ENCODE measurements at regions not wholly inside any gene's neighbourhood (a gene's known extent, or its start where the extent isn't known, plus 50 kb on each side); places are given as distances from the start of the nearest gene placed in this dataset.
"Not testable (repeated sequence)": the region's sequence is repeated elsewhere in the genome, so short reads cannot be mapped to it uniquely, and the experiment has no call there.

GRCh38 chr1:60697204-60697994 is 385.0 kb upstream of the NFIA start:
- no peak for TF ChIP-seq CTCF (IDR thresholded peaks at IDR 0.05; ENCODE audit: partially characterized antibody, unreplicated experiment)
- peaks cover 12% of the 10 kb centered on the region for H3K36me3 Mint-ChIP-seq (ENCODE audit: unreplicated experiment)

GRCh38 chr1:60696512-60696911 is 385.8 kb upstream of the NFIA start:
- TF ChIP-seq CTCF (IDR thresholded peaks at IDR 0.05; ENCODE audit: partially characterized antibody, unreplicated experiment), result no peak
- no peaks in the 10 kb centered on the region for H3K4me1 Mint-ChIP-seq (ENCODE audit: low read depth, unreplicated experiment)
- no peak for DNase-seq

More at GRCh38 chr1:60697204-60697994, 385.0 kb upstream of the NFIA start:
- H3K27me3 Mint-ChIP-seq (ENCODE audit: unreplicated experiment), result peaks cover 2% of the 10 kb centered on the region
- no peak overlapping the region for H3K27ac Mint-ChIP-seq (ENCODE audit: unreplicated experiment)
- no peak for DNase-seq
- no peaks in the 10 kb centered on the region for H3K9me3 Mint-ChIP-seq (ENCODE audit: unreplicated experiment)
- H3K4me1 Mint-ChIP-seq (ENCODE audit: low read depth, unreplicated experiment), result no peaks in the 10 kb centered on the region
- no peak overlapping the region for H3K4me3 Mint-ChIP-seq (ENCODE audit: unreplicated experiment)

GRCh38 chr1:60695716-60696171 is 386.6 kb upstream of the NFIA start:
- Mint-ChIP-seq H3K27ac (ENCODE audit: unreplicated experiment) (no peak overlapping the region), H3K9me3 (ENCODE audit: unreplicated experiment) (no peaks in the 10 kb centered on the region), H3K27me3 (ENCODE audit: unreplicated experiment) (peaks cover 2% of the 10 kb centered on the region), H3K4me1 (ENCODE audit: low read depth, unreplicated experiment) (no peaks in the 10 kb centered on the region), H3K36me3 (ENCODE audit: unreplicated experiment) (peaks cover 9% of the 10 kb centered on the region), H3K4me3 (ENCODE audit: unreplicated experiment) (no peak overlapping the region)
- no peak for DNase-seq
- TF ChIP-seq CTCF (IDR thresholded peaks at IDR 0.05; ENCODE audit: partially characterized antibody, unreplicated experiment), result no peak

More at GRCh38 chr1:60696512-60696911, 385.8 kb upstream of the NFIA start:
- Mint-ChIP-seq H3K9me3 (ENCODE audit: unreplicated experiment) (no peaks in the 10 kb centered on the region), H3K4me3 (ENCODE audit: unreplicated experiment) (no peak overlapping the region), H3K36me3 (ENCODE audit: unreplicated experiment) (peaks cover 9% of the 10 kb centered on the region), H3K27ac (ENCODE audit: unreplicated experiment) (no peak overlapping the region), H3K27me3 (ENCODE audit: unreplicated experiment) (peaks cover 2% of the 10 kb centered on the region)

- Mint-ChIP-seq H3K27ac (ENCODE audit: unreplicated experiment) (no peak overlapping the region), H3K4me1 (ENCODE audit: low read depth, unreplicated experiment) (no peaks in the 10 kb centered on the region), H3K9me3 (ENCODE audit: unreplicated experiment) (no peaks in the 10 kb centered on the region), H3K36me3 (ENCODE audit: unreplicated experiment) (peaks cover 9% of the 10 kb centered on the region), H3K27me3 (ENCODE audit: unreplicated experiment) (peaks cover 2% of the 10 kb centered on the region), H3K4me3 (ENCODE audit: unreplicated experiment) (no peak overlapping the region)
- TF ChIP-seq CTCF (IDR thresholded peaks at IDR 0.05; ENCODE audit: partially characterized antibody, unreplicated experiment), result no peak
- DNase-seq, result no peak
Observed at GRCh38 chr1:60694980-60695379, 387.4 kb upstream of the NFIA start.

GRCh38 chr1:60692031-60692430 is 390.3 kb upstream of the NFIA start:
- Mint-ChIP-seq H3K27me3 (ENCODE audit: unreplicated experiment) (peaks cover 2% of the 10 kb centered on the region), H3K9me3 (ENCODE audit: unreplicated experiment) (no peaks in the 10 kb centered on the region), H3K27ac (ENCODE audit: unreplicated experiment) (no peak overlapping the region), H3K4me1 (ENCODE audit: low read depth, unreplicated experiment) (no peaks in the 10 kb centered on the region), H3K36me3 (ENCODE audit: unreplicated experiment) (peaks cover 19% of the 10 kb centered on the region), H3K4me3 (ENCODE audit: unreplicated experiment) (no peak overlapping the region)
- TF ChIP-seq CTCF (IDR thresholded peaks at IDR 0.05; ENCODE audit: partially characterized antibody, unreplicated experiment), result no peak
- no peak for DNase-seq

- not testable (repeated sequence) for H3K4me3 Mint-ChIP-seq (ENCODE audit: unreplicated experiment); H3K27ac Mint-ChIP-seq (ENCODE audit: unreplicated experiment); DNase-seq; H3K9me3 Mint-ChIP-seq (ENCODE audit: unreplicated experiment); H3K4me1 Mint-ChIP-seq (ENCODE audit: low read depth, unreplicated experiment); H3K27me3 Mint-ChIP-seq (ENCODE audit: unreplicated experiment)
- peaks cover 17% of the 10 kb centered on the region for H3K36me3 Mint-ChIP-seq (ENCODE audit: unreplicated experiment)
Observed at GRCh38 chr1:60688221-60688620, 394.1 kb upstream of the NFIA start.

All from glutamatergic neuron (in vitro differentiated cells).